GM12872 (cell line): ENCODE measurements at regions not wholly inside any gene's neighbourhood (a gene's known extent, or its start where the extent isn't known, plus 50 kb on each side); places are given as distances from the start of the nearest gene placed in this dataset.

Experiments
- TF ChIP-seq, protein P1 (sequence below): IDR thresholded peaks from 3 replicates; pipeline ENCODE4 v1.5.1; 2011; ENCODE audit warnings: low read depth, mild to moderate bottlenecking, low read length, moderate library complexity; ENCODE audit not compliant: insufficient read depth

DNA sequence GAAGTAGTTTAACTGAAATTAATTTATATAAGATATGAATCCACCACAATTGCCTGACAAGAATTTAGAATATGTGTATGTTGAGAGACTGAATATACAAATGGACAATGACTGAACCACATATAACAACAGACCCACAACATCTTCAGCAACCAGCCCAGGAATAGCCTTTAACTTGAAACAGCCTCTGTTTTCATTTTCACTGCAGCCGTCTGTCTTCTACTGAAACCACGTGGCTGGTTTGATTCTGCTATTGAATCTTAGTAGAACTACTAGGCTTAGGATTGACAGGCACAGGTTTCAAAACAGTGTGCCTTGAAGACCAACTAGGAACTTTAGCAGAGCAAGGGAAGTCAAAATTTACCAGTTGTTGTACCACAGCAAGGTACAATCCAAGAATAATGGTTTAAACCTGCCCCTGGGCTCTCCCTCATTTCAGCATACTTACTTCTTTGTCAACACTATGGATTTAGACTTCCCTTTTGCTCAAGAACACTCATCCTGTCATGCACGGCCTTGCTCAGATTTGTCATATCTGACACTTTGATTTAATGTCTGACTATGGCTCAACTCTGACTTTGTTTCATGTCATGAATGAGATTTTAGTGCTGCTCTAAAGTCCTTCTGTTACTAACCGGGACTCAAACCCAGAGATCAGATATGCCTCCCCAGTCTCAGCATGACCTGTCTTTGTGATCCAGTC is 355.0 kb downstream of the KIF2B start:
- TF ChIP-seq, protein P1, sequence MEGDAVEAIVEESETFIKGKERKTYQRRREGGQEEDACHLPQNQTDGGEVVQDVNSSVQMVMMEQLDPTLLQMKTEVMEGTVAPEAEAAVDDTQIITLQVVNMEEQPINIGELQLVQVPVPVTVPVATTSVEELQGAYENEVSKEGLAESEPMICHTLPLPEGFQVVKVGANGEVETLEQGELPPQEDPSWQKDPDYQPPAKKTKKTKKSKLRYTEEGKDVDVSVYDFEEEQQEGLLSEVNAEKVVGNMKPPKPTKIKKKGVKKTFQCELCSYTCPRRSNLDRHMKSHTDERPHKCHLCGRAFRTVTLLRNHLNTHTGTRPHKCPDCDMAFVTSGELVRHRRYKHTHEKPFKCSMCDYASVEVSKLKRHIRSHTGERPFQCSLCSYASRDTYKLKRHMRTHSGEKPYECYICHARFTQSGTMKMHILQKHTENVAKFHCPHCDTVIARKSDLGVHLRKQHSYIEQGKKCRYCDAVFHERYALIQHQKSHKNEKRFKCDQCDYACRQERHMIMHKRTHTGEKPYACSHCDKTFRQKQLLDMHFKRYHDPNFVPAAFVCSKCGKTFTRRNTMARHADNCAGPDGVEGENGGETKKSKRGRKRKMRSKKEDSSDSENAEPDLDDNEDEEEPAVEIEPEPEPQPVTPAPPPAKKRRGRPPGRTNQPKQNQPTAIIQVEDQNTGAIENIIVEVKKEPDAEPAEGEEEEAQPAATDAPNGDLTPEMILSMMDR, result no peak

GRCh38 chr17:54180950-54181349 is 358.2 kb downstream of the KIF2B start:
- TF ChIP-seq, protein P1, result no peak

GRCh38 chr17:54191261-54191660 is 368.5 kb downstream of the KIF2B start:
- TF ChIP-seq, protein P1, result no peak

DNA sequence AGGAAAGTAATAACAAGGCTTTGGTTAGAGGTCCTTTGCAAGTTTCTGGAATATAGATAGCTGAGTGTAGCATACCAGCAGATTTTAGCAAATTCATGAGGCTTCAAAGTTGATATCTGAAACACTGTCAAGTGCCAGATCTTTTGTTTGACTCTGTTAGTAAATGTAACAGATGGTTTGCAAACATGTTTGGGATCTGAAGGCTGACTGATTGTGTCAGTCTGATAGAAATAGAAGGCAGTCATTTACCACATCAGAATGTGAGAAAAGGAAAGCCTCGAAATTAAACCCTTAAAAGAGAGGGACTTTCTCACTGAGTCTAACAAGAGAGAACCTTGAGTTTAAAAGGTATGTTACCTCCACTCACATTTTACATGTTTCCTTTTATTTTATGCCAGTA is 371.5 kb downstream of the KIF2B start:
- TF ChIP-seq, protein P1, result no peak

DNA sequence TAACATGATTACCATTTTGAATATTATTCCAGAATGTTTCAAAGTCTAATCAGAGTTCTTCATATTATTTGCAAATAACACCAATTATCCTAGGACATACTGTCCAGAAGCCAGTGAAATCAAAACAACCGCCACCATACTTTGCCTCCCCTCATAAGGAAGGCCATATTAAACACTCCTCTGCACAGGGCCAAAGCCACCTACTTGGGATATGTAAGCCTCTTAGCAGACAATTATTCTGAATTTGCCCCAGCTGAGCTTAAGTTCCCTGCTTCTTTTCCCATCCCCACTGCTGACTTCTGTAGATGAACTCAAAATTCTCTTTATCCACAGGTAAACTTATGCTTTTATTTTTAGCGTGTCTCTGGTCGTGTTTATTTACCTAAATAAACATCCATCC is 374.0 kb downstream of the KIF2B start:
- TF ChIP-seq, protein P1, result no peak

DNA sequence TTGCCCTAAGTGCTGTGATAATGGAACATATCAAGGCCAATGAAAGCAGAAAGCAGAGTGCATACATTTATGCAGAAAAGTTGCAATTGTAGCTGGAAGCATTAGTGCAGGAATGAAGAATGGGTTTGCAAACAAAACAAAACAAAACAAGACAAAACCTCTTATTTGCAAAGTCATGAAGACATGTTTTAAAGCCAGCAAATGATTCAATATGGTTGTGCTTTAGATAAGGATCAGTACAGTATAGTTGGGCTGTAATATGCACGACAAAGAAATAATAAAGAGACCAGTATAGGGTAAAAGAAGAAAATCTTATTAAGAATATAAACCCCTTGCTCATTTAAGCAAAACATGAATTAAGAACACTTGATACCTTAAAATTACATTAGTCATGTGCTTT is 398.1 kb downstream of the KIF2B start:
- TF ChIP-seq, protein P1, result no peak

- TF ChIP-seq, protein P1, result no peak
Measured at GRCh38 chr17:54221499-54221898, 398.8 kb downstream of the KIF2B start.
